ENCODE measurements at regions not wholly inside any gene's neighbourhood (a gene's known extent, or its start where the extent isn't known, plus 50 kb on each side); places are given as distances from the start of the nearest gene placed in this dataset.

GRCh38 chr6:82458147-82458546, 94.5 kb downstream of the TPBG start:
- H3K4me2 ChIP-seq (ENCODE audit: control insufficient read depth, insufficient read depth), result no peak overlapping the region
- BruUV-seq (replicated peaks), result no TSS peak
- H2AFZ ChIP-seq (ENCODE audit: control insufficient read depth, low read depth, low read length), result no peak overlapping the region
- FAIRE-seq (no peak), DNase-seq (ENCODE audit: low read depth, low spot score) (no peak), ATAC-seq (no peak)
- ChIA-PET SMC1A (ENCODE audit: uncharacterized antibody, unreplicated experiment) (no interaction called here), RAD21 (ENCODE audit: unreplicated experiment) (no interaction called here), CTCF (no interaction called here), POLR2A (no interaction called here)
- no peaks in the 10 kb centered on the region; the same call in 1 of the 3 replicates for H3K9me3 ChIP-seq (replicated peaks; ENCODE audit: control insufficient read depth, insufficient read depth, low read length)
- no peak overlapping the region for H3K4me3 ChIP-seq
- H3K36me3 ChIP-seq (ENCODE audit: control insufficient read depth in 2 of 2, insufficient read depth in 2 of 2, low read length in 1 of 2), result no peaks in the 10 kb centered on the region
- no peaks in the 10 kb centered on the region for H3K4me1 ChIP-seq (ENCODE audit: control insufficient read depth, insufficient read depth, low read length)
- intact Hi-C loops (cut with micrococcal nuclease; ENCODE audit: unreplicated experiment), result no loop called here
- in situ Hi-C loops (cut with MboI), result no loop called here
- no peak overlapping the region for H3K9ac ChIP-seq (ENCODE audit: control insufficient read depth, insufficient read depth, low read length)
- H3K27me3 ChIP-seq (replicated peaks in 1 of 2; ENCODE audit: control insufficient read depth in 2 of 2, insufficient read depth in 2 of 2, low read length in 1 of 2), result no peaks in the 10 kb centered on the region
- H3K27ac ChIP-seq (ENCODE audit: control insufficient read depth, insufficient read depth), result no peak overlapping the region
- TF ChIP-seq ZSCAN29 (IDR thresholded peaks at IDR 0.05) (no peak), TCF3 (IDR thresholded peaks at IDR 0.05; ENCODE audit: borderline replicate concordance, insufficient read depth, low read depth, low read length) (no peak), RB1 (IDR thresholded peaks at IDR 0.05; ENCODE audit: borderline replicate concordance) (no peak), E2F8 (IDR thresholded peaks at IDR 0.05; ENCODE audit: low read depth, partially characterized antibody) (no peak), RFX5 (IDR thresholded peaks at IDR 0.05; ENCODE audit: low read depth, low read length) (no peak), KAT2A (conservative IDR thresholded peaks at IDR 0.05; ENCODE audit: control insufficient read depth, low read depth, low read length) (no peak), BCLAF1 (IDR thresholded peaks at IDR 0.05) (no peak), PRDM15 (CRISPR knock-in tag; IDR thresholded peaks at IDR 0.05) (no peak), MEF2B (IDR thresholded peaks at IDR 0.05; ENCODE audit: partially characterized antibody, poor library complexity, severe bottlenecking) (no peak), HCFC1 (IDR thresholded peaks at IDR 0.05; ENCODE audit: low read length) (no peak), SIN3A (IDR thresholded peaks at IDR 0.05; ENCODE audit: low read depth, low read length) (no peak), POLR2A (IDR thresholded peaks at IDR 0.05; ENCODE audit: low read depth, low read length) (no peak), ELK1 (IDR thresholded peaks at IDR 0.05; ENCODE audit: low read depth, low read length) (no peak), POU2F2 (IDR thresholded peaks at IDR 0.05; ENCODE audit: borderline replicate concordance, low read depth, low read length) (no peak), GABPA (IDR thresholded peaks at IDR 0.05; ENCODE audit: low read depth) (no peak), ZBED1 (IDR thresholded peaks at IDR 0.05; ENCODE audit: borderline replicate concordance) (no peak)
- H3K79me2 ChIP-seq (ENCODE audit: control insufficient read depth, insufficient read depth, low read length), result no peaks in the 10 kb centered on the region
- no peaks in the 10 kb centered on the region for H4K20me1 ChIP-seq (ENCODE audit: control insufficient read depth, insufficient read depth)
